ENCODE measurements at regions not wholly inside any gene's neighbourhood (a gene's known extent, or its start where the extent isn't known, plus 50 kb on each side); places are given as distances from the start of the nearest gene placed in this dataset.
"Not testable (repeated sequence)": the region's sequence is repeated elsewhere in the genome, so short reads cannot be mapped to it uniquely, and the experiment has no call there.

- peak in 1 of 2 donors; percentile 6 for DNase-seq
- no peak overlapping the region for H3K27ac ChIP-seq
- H3K36me3 ChIP-seq = no peaks in the 10 kb centered on the region
- H3K4me1 ChIP-seq = no peaks in the 10 kb centered on the region
- 50 to 58% (median 54%) methylated on average over 3 to 4 of the region's 4 CpGs for WGBS, 5 donors
- H3K4me3 ChIP-seq = no peak overlapping the region
- H3K27me3 ChIP-seq = no peaks in the 10 kb centered on the region
- TF ChIP-seq POLR2A (IDR thresholded peaks at IDR 0.05) = no peak
- intact Hi-C loops (cut with DNase I; ENCODE audit: low total_unique reads) = no loop called here
- peaks cover 0 to 8% (median 0%) of the 10 kb centered on the region in 4 donors for H3K9me3 ChIP-seq
Observed at GRCh38 chrX:130566028-130566683, 164.4 kb downstream of the RBMX2 start.

DNA sequence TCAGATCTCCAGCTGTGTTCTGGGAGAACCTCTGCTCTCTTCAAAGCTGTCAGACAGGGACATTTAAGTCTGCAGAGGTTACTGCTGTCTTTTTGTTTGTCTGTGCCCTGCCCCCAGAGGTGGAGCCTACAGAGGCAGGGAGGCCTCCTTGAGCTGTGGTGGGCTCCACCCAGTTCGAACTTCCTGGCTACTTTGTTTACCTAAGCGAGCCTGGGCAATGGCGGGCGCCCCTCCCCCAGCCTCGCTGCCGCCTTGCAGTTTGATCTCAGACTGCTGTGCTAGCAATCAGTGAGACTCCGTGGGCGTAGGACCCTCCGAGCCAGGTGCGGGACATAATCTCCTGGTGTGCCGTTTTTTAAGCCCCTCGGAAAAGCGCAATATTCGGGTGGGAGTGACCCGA is 171.2 kb downstream of the RBMX2 start:
- not testable (repeated sequence) for H3K27ac ChIP-seq

More for the DNA sequence above, 171.2 kb downstream of the RBMX2 start:
- 79 to 93% (median 85%) methylated on average over 9 to 15 of the region's 15 CpGs; no CpG with 5 or more reads in 2 of the 5 donors for WGBS, 5 donors
- H3K4me3 ChIP-seq; H3K36me3 ChIP-seq; intact Hi-C loops (cut with DNase I; ENCODE audit: low total_unique reads); H3K27me3 ChIP-seq; H3K4me1 ChIP-seq; DNase-seq; H3K9me3 ChIP-seq: not testable (repeated sequence)

All from stomach (tissue), 8 donors.